DMS 273 (cell line): ENCODE measurements at regions not wholly inside any gene's neighbourhood (a gene's known extent, or its start where the extent isn't known, plus 50 kb on each side); places are given as distances from the start of the nearest gene placed in this dataset.
"Not testable (repeated sequence)": the region's sequence is repeated elsewhere in the genome, so short reads cannot be mapped to it uniquely, and the experiment has no call there.

Source experiments
- DNase-seq: peaks from one replicate; lab custom pipeline; 2025; ENCODE audit not compliant: unreplicated experiment; lab: John Stamatoyannopoulos, UW

DNA sequence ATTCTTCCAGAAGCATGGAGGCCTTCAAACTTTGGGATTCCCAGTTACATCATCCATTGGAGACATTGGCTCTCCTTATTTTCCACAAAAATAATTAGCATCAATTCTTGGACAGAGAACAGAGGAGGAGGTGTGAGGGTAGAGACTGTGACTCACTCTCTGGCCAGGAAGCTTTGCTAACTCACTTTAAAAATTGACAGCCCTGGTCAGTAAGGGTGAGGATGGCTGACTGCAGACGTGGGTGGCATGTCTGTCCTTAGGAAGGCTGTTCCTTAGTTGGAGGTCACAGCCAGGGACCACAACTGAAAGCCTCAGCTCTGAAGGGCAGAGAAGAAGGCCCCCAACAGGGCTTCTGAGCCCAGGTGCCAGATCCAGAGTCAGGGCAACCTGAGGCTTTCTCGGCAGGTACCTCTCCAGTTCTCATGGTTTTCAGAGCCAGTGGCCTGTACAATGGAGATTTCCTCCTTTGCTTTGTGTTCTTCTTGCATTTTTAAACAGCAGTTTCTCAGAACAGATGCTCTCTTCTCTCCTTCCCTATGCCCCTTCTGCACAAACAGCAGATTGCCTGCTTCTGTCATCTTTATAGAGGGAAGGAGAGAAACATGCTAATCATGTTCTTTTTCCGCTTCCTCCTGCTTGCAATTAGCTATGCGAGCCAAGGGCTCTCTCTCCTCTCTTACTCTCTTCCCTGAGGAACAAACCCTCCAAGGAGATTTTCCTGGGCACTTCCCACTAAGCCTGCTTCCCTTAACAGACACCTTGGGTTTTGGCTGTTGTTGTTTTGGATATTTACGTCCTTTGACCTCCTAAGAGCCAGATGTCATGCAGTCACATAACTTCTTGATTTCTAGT is 92.5 kb upstream of the ZNF366 start:
- peak; percentile 81 for DNase-seq

DNA sequence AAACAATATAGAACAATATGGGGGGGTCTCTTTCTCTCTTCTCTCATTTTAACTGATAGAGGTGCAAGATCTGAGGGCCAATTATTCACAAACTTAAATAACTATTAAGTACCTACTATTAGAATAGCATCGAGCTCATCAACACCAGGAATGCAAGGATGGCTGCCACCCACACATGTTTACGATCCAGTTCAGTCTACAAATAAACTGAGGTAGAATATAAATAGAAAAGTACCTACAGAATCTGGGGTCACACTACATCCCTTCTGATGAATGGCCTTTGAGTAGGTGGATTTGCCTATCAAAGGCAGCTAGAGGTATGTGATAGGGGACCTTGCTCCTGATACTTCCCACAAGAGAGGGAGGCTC is 91.8 kb upstream of the ZNF366 start:
- DNase-seq, result no peak

- DNase-seq, result no peak
Measured at GRCh38 chr5:72598401-72599064, 91.3 kb upstream of the ZNF366 start.

- DNase-seq, result peak; percentile 27
Measured at GRCh38 chr5:72597456-72597948, 90.3 kb upstream of the ZNF366 start.

GRCh38 chr5:72596956-72597355 is 89.7 kb upstream of the ZNF366 start:
- no peak for DNase-seq

GRCh38 chr5:72588640-72589039 is 81.4 kb upstream of the ZNF366 start:
- no peak for DNase-seq

DNA sequence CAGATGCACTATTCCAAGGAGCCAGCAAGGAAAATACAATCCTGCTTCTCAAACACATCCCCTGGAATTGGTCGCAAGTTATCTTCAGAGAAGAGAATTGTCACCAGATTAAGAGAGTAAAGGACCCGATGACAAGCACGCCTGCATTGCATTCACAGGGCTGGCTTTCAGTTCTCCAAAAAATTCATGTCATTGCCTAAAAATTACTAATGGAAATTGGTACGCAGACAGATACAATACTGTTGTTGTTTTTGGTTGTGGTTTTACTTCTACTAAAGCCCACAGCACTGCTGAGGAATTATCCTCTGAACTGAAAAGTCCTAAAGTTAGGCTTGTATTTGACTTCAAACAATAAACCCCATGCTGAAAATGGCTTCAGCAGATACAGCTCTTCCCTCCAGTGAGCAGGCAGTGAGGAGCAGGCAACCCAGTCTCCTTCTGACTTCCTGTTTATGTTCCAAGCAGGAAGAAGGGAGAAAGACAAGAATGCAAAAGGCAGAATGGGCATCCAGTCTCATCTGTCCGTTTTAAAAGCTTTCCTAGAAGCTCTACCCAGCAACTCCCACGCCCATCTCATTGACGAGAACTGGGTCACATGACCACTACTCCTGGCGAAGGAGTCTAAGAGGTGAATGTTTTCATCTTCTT is 80.6 kb upstream of the ZNF366 start:
- DNase-seq, result no peak

GRCh38 chr5:72586788-72587530 is 79.7 kb upstream of the ZNF366 start:
- no peak for DNase-seq

- DNase-seq, result peak; percentile 22
Measured at GRCh38 chr5:72584466-72584865, 77.3 kb upstream of the ZNF366 start.

DNA sequence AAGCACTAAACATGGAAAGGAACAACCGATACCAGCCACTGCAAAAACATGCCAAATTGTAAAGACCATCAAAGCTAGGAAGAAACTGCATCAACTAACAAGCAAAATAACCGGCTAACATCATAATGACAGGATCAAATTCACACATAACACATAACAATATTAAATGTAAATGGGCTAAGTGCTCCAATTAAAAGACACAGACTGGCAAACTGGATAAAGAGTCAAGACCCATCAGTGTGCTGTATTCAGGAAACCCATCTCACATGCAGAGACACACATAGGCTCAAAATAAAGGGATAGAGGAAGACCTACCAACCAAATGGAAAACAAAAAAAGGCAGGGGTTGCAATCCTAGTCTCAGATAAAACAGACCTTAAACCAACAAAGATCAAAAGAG is 72.1 kb upstream of the ZNF366 start:
- not testable (repeated sequence) for DNase-seq

- no peak for DNase-seq
Measured at GRCh38 chr5:72572236-72572765, 65.1 kb upstream of the ZNF366 start.

- no peak for DNase-seq
Measured at GRCh38 chr5:72569408-72569944, 62.3 kb upstream of the ZNF366 start.

GRCh38 chr5:72566746-72567145 is 59.5 kb upstream of the ZNF366 start:
- DNase-seq, result no peak

DNA sequence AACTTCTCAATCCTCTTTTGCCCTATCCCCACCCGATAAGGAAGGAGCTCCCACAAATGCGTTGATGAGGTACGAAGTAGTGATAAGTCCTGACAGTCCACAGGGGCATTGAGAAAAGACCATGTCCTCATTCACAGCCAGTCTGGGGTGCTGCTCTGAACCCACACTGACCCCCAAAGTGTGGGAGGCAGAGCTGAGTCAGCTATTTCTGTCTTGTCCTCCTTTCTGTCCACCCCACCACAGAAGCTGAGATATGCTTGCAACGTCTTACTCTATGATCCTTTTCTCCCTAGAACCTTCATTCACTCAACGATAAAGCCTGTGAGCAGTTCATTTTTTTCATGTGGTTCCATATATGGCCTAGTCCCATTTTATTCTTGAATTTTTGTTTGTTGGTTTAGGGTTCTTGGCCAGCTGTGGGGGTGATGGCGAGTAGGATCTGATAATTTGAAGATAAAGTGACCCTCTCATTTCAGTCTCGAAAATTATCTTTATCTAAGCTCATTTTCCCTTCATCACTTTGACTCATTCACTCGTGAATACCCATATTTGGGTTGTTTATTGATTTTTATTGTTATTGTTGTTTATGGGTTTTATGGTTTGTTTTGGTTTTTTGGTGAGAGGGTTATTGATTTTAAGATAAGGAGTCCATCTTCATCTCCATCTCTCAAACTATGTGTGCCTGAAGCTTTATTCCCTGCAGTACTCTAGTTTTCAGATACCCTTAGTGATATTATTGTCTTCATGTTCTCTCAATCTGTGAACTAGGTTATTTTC is 58.5 kb upstream of the ZNF366 start:
- no peak for DNase-seq

DNA sequence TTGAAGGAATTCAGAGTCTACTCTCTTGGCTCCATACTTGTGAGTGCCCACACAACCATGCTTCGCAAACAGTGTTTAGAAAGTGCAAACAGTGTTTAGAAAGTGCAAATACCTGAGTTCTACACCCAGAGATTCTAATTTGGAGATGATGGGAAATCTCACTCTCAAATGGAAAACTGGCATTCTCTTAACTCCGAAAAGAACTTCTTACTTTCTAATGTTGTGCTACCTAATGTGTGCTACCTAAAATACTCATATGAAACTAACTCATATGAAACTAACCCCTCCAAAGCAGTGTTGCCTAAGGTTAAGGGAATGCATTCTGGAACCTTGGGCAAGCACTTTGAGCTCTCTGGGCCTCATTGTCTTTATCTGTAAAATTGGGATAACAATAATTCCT is 55.5 kb upstream of the ZNF366 start:
- DNase-seq, result no peak

GRCh38 chr5:72561148-72561972 is 54.1 kb upstream of the ZNF366 start:
- DNase-seq, result no peak

DNA sequence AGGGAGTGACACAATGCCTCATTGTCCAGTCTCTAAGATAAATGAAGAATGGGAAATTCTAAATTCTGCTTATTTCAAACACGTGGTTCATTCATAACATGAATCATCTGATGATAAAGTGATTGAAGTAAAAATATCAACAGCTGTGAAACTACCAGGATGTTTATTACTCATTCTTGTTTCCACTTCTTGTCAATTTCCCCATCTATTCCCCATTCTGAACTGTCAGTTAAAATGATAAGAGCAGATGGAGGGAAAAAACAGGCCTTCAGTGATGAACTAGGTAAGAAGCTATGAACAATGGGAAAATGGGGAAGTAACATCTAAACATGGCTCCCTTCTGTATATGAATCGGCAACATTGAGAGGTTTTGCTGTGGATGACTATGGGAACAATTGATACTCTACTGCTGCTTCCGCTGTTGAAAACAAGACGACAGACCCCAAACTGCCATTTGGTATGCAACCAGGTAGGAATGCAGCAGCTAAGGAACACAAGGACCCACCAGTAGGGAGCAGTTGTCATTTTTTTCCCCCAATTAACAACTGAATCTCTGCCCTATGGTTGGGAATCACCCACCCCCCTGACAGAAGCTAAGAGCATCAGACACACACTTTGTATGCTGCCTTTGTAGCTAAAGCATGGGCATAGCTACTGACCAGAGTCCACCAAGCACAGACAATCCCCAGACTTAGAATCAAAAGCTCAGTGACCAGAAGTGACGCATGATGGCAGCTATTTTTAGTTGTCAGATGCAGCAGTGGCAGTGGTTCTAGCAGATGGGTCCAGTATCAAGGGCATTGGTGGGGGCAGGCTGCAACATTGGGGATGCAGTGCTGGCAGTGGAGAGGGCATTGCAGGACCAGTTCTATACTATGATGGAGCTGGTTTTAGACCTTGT is 52.9 kb upstream of the ZNF366 start:
- DNase-seq, result no peak

DNA sequence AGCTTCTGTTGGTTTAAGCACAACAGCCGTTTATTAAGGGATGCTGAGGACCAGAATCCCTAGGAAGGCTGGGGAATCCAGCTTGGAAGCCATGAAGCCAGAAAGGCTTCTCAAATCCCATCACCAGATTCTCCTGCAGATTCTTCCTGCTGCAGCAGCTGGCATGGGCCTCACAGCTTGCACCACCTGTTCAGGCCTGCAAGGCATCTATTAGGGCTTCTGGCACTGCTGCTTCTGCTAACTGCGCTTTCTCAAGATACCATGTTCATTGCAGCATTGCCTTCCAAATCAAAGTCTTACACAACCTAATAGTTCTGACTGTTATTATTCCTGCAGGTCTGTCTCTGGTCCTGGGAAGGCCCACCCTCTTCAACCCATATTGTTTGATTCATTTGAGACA is 51.2 kb upstream of the ZNF366 start:
- peak; percentile 87 for DNase-seq
